CD4-positive, alpha-beta T cell treated with Interleukin-17A for 1 hour (primary cell): ENCODE measurements at regions not wholly inside any gene's neighbourhood (a gene's known extent, or its start where the extent isn't known, plus 50 kb on each side); places are given as distances from the start of the nearest gene placed in this dataset.
"Not testable (repeated sequence)": the region's sequence is repeated elsewhere in the genome, so short reads cannot be mapped to it uniquely, and the experiment has no call there.

Experiments
- DNase-seq: peaks from one replicate; pipeline ENCODE4 v3.0.0-alpha.2; 2020

- not testable (repeated sequence) for DNase-seq
These were observed 116.5 kb upstream of the NEIL3 start for GRCh38 chr4:177193024-177193715.

- no peak for DNase-seq
These were observed 114.8 kb upstream of the NEIL3 start for GRCh38 chr4:177194906-177195305.

- DNase-seq, result no peak
These were observed 113.1 kb upstream of the NEIL3 start for GRCh38 chr4:177196615-177197014.

- DNase-seq, result no peak
These were observed 108.1 kb upstream of the NEIL3 start for GRCh38 chr4:177201614-177202013.

- DNase-seq, result no peak
These were observed 105.5 kb upstream of the NEIL3 start for GRCh38 chr4:177204126-177204525.

- DNase-seq, result no peak
These were observed 94.7 kb upstream of the NEIL3 start for GRCh38 chr4:177214935-177215334.

GRCh38 chr4:177220376-177220775 lies 89.3 kb upstream of the NEIL3 start:
- no peak for DNase-seq

GRCh38 chr4:177222781-177223180 lies 86.9 kb upstream of the NEIL3 start:
- DNase-seq, result no peak

GRCh38 chr4:177225605-177226004 lies 84.1 kb upstream of the NEIL3 start:
- no peak for DNase-seq

GRCh38 chr4:177227636-177228035 lies 82.0 kb upstream of the NEIL3 start:
- no peak for DNase-seq

GRCh38 chr4:177228599-177228998 lies 81.1 kb upstream of the NEIL3 start:
- no peak for DNase-seq

- DNase-seq, result peak; percentile 3
These were observed 80.3 kb upstream of the NEIL3 start for GRCh38 chr4:177229331-177229730.

GRCh38 chr4:177232473-177232872 lies 77.2 kb upstream of the NEIL3 start:
- DNase-seq, result no peak

- no peak for DNase-seq
These were observed 74.6 kb upstream of the NEIL3 start for GRCh38 chr4:177235026-177235425.

- no peak for DNase-seq
These were observed 72.8 kb upstream of the NEIL3 start for GRCh38 chr4:177236886-177237285.

- no peak for DNase-seq
These were observed 72.4 kb upstream of the NEIL3 start for GRCh38 chr4:177237291-177237690.

- DNase-seq, result no peak
These were observed 70.2 kb upstream of the NEIL3 start for GRCh38 chr4:177239477-177239876.

- no peak for DNase-seq
These were observed 69.8 kb upstream of the NEIL3 start for GRCh38 chr4:177239878-177240277.

GRCh38 chr4:177242651-177243286 lies 66.9 kb upstream of the NEIL3 start:
- DNase-seq, result no peak

GRCh38 chr4:177246641-177247584 lies 62.8 kb upstream of the NEIL3 start:
- no peak for DNase-seq

GRCh38 chr4:177250056-177250696 lies 59.5 kb upstream of the NEIL3 start:
- DNase-seq, result peak; percentile 75

GRCh38 chr4:177251237-177251636 lies 58.4 kb upstream of the NEIL3 start:
- DNase-seq, result no peak

- no peak for DNase-seq
These were observed 54.3 kb upstream of the NEIL3 start for GRCh38 chr4:177255359-177255758.
